ENCODE measurements at regions not wholly inside any gene's neighbourhood (a gene's known extent, or its start where the extent isn't known, plus 50 kb on each side); places are given as distances from the start of the nearest gene placed in this dataset.

DNA sequence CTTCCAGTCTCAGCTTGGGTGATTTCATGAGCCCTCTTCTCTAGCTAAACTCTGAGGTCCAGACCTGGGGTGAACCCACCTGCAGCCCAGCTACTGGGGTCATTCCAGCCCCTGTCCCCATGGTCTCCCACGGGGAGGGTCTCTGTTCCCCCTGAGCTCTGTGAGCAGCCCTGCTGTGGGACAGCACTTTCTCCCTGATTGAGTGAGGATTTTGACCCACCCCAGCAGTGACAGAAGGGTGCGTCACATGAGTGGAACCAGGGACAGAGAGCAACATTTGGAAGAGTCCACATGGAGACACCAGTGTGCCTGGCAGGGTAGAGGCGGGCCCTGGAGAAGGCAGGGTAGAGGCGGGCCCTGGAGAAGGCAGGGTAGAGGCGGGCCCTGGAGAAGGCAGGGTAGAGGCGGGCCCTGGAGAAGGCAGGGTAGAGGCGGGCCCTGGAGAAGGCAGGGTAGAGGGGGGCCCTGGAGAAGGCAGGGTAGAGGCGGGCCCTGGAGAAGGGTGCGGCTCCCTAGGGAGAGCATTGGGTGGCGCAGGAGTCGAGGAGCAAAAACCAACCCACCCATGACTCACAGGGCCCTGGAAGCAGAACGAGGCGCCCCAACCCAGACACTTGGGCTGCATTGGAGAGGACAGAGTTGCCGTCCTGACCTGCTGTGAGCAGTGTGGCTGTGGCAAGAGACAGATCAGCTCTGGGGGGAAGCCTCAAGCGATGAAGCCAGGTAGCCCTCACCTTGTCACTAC is 227.7 kb upstream of the B3GAT1 start:
- TF ChIP-seq, protein P1, sequence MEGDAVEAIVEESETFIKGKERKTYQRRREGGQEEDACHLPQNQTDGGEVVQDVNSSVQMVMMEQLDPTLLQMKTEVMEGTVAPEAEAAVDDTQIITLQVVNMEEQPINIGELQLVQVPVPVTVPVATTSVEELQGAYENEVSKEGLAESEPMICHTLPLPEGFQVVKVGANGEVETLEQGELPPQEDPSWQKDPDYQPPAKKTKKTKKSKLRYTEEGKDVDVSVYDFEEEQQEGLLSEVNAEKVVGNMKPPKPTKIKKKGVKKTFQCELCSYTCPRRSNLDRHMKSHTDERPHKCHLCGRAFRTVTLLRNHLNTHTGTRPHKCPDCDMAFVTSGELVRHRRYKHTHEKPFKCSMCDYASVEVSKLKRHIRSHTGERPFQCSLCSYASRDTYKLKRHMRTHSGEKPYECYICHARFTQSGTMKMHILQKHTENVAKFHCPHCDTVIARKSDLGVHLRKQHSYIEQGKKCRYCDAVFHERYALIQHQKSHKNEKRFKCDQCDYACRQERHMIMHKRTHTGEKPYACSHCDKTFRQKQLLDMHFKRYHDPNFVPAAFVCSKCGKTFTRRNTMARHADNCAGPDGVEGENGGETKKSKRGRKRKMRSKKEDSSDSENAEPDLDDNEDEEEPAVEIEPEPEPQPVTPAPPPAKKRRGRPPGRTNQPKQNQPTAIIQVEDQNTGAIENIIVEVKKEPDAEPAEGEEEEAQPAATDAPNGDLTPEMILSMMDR (IDR thresholded peaks at IDR 0.05 in 2 of 3, conservative IDR thresholded peaks at IDR 0.05 in 1 of 3; ENCODE audit: borderline replicate concordance in 1 of 3, insufficient read depth in 1 of 3, low read depth in 2 of 3, low read length in 2 of 3) = peak in 1 of 3 experiments; percentile 16; a peak in 1 of 6 replicates
- TF ChIP-seq CEBPB (IDR thresholded peaks at IDR 0.05; ENCODE audit: low read depth) (no peak), POLR2A (IDR thresholded peaks at IDR 0.05; ENCODE audit: borderline replicate concordance, extremely low read depth, insufficient read depth, insufficient read length) (no peak), EZH2 (IDR thresholded peaks at IDR 0.05) (no peak), SIN3A (IDR thresholded peaks at IDR 0.05; ENCODE audit: low read depth) (no peak), YY1 (IDR thresholded peaks at IDR 0.05; ENCODE audit: extremely low read depth, insufficient replicate concordance, low read depth, low read length) (no peak), SRF (IDR thresholded peaks at IDR 0.05; ENCODE audit: low read depth) (no peak), POLR2AphosphoS5 (IDR thresholded peaks at IDR 0.05; ENCODE audit: low read depth, low read length) (peak; percentile 65), FOSL1 (IDR thresholded peaks at IDR 0.05; ENCODE audit: low read depth) (no peak), TCF7L2 (IDR thresholded peaks at IDR 0.05; ENCODE audit: borderline replicate concordance, extremely low read depth, insufficient read depth, insufficient read length) (no peak), EZH2phosphoT487 (IDR thresholded peaks at IDR 0.05; ENCODE audit: borderline replicate concordance) (no peak)
- TF ChIP-seq, protein P2, sequence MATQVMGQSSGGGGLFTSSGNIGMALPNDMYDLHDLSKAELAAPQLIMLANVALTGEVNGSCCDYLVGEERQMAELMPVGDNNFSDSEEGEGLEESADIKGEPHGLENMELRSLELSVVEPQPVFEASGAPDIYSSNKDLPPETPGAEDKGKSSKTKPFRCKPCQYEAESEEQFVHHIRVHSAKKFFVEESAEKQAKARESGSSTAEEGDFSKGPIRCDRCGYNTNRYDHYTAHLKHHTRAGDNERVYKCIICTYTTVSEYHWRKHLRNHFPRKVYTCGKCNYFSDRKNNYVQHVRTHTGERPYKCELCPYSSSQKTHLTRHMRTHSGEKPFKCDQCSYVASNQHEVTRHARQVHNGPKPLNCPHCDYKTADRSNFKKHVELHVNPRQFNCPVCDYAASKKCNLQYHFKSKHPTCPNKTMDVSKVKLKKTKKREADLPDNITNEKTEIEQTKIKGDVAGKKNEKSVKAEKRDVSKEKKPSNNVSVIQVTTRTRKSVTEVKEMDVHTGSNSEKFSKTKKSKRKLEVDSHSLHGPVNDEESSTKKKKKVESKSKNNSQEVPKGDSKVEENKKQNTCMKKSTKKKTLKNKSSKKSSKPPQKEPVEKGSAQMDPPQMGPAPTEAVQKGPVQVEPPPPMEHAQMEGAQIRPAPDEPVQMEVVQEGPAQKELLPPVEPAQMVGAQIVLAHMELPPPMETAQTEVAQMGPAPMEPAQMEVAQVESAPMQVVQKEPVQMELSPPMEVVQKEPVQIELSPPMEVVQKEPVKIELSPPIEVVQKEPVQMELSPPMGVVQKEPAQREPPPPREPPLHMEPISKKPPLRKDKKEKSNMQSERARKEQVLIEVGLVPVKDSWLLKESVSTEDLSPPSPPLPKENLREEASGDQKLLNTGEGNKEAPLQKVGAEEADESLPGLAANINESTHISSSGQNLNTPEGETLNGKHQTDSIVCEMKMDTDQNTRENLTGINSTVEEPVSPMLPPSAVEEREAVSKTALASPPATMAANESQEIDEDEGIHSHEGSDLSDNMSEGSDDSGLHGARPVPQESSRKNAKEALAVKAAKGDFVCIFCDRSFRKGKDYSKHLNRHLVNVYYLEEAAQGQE (IDR thresholded peaks at IDR 0.05; ENCODE audit: low read depth) = no peak
- TF ChIP-seq, protein P3, sequence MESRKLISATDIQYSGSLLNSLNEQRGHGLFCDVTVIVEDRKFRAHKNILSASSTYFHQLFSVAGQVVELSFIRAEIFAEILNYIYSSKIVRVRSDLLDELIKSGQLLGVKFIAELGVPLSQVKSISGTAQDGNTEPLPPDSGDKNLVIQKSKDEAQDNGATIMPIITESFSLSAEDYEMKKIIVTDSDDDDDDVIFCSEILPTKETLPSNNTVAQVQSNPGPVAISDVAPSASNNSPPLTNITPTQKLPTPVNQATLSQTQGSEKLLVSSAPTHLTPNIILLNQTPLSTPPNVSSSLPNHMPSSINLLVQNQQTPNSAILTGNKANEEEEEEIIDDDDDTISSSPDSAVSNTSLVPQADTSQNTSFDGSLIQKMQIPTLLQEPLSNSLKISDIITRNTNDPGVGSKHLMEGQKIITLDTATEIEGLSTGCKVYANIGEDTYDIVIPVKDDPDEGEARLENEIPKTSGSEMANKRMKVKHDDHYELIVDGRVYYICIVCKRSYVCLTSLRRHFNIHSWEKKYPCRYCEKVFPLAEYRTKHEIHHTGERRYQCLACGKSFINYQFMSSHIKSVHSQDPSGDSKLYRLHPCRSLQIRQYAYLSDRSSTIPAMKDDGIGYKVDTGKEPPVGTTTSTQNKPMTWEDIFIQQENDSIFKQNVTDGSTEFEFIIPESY (IDR thresholded peaks at IDR 0.05; ENCODE audit: extremely low read depth, insufficient replicate concordance, low read length) = no peak

Data from HCT116 (cell line).